ENCODE measurements at regions not wholly inside any gene's neighbourhood (a gene's known extent, or its start where the extent isn't known, plus 50 kb on each side); places are given as distances from the start of the nearest gene placed in this dataset.

DNA sequence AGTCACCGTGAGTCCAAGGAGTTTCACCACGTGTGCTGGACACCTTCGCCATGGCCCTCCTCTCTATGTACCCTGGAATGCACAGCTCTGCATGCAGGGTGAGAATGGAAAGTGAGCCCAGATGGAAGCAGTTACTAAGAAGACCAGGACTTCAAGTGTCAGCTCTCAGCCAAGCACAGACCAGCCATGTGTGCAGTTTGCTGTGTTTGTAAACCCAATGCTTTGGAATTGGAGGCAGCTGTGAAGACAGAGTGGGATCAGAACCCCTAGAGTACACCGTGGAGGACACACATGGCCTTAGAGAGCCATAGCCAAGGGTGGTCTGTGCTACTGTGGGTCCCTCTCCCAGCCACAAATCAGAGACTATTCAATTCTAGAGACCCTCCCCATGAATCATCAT is 655.5 kb upstream of the ID2 start:
- Mint-ChIP-seq H3K36me3 (ENCODE audit: low read depth) (no peaks in the 10 kb centered on the region), H3K27me3 (peaks cover 7% of the 10 kb centered on the region), H3K4me3 (no peak overlapping the region), H3K27ac (no peak overlapping the region), H3K9me3 (peaks cover 7% of the 10 kb centered on the region), H3K4me1 (ENCODE audit: low read depth) (peaks cover 25% of the 10 kb centered on the region)
- intact Hi-C loops (cut with micrococcal nuclease): no loop called here

- Mint-ChIP-seq H3K27ac (no peak overlapping the region), H3K4me3 (no peak overlapping the region), H3K36me3 (ENCODE audit: low read depth) (no peaks in the 10 kb centered on the region), H3K4me1 (ENCODE audit: low read depth) (peaks cover 25% of the 10 kb centered on the region), H3K27me3 (peaks cover 7% of the 10 kb centered on the region), H3K9me3 (peaks cover 7% of the 10 kb centered on the region)
- intact Hi-C loops (cut with micrococcal nuclease): no loop called here
Measured at GRCh38 chr2:8027387-8027786, 654.5 kb upstream of the ID2 start.

GRCh38 chr2:8028036-8028435 is 653.8 kb upstream of the ID2 start:
- no peak overlapping the region for H3K4me3 Mint-ChIP-seq
- peaks cover 7% of the 10 kb centered on the region for H3K27me3 Mint-ChIP-seq
- peaks cover 3% of the 10 kb centered on the region for H3K9me3 Mint-ChIP-seq
- no peak overlapping the region for H3K27ac Mint-ChIP-seq
- H3K4me1 Mint-ChIP-seq (ENCODE audit: low read depth): peaks cover 23% of the 10 kb centered on the region
- no peaks in the 10 kb centered on the region for H3K36me3 Mint-ChIP-seq (ENCODE audit: low read depth)
- intact Hi-C loops (cut with micrococcal nuclease): no loop called here

GRCh38 chr2:8028436-8028835 is 653.4 kb upstream of the ID2 start:
- no peaks in the 10 kb centered on the region for H3K36me3 Mint-ChIP-seq (ENCODE audit: low read depth)
- no peak overlapping the region for H3K27ac Mint-ChIP-seq
- intact Hi-C loops (cut with micrococcal nuclease): no loop called here
- H3K4me3 Mint-ChIP-seq: no peak overlapping the region
- H3K9me3 Mint-ChIP-seq: no peaks in the 10 kb centered on the region
- peaks cover 7% of the 10 kb centered on the region for H3K27me3 Mint-ChIP-seq
- H3K4me1 Mint-ChIP-seq (ENCODE audit: low read depth): peaks cover 19% of the 10 kb centered on the region

- intact Hi-C loops (cut with micrococcal nuclease): no loop called here
- H3K9me3 Mint-ChIP-seq: no peaks in the 10 kb centered on the region
- no peaks in the 10 kb centered on the region for H3K36me3 Mint-ChIP-seq (ENCODE audit: low read depth)
- H3K4me1 Mint-ChIP-seq (ENCODE audit: low read depth): peaks cover 14% of the 10 kb centered on the region
- peaks cover 7% of the 10 kb centered on the region for H3K27me3 Mint-ChIP-seq
- no peak overlapping the region for H3K4me3 Mint-ChIP-seq
- no peak overlapping the region for H3K27ac Mint-ChIP-seq
Measured at GRCh38 chr2:8028981-8029380, 652.9 kb upstream of the ID2 start.

DNA sequence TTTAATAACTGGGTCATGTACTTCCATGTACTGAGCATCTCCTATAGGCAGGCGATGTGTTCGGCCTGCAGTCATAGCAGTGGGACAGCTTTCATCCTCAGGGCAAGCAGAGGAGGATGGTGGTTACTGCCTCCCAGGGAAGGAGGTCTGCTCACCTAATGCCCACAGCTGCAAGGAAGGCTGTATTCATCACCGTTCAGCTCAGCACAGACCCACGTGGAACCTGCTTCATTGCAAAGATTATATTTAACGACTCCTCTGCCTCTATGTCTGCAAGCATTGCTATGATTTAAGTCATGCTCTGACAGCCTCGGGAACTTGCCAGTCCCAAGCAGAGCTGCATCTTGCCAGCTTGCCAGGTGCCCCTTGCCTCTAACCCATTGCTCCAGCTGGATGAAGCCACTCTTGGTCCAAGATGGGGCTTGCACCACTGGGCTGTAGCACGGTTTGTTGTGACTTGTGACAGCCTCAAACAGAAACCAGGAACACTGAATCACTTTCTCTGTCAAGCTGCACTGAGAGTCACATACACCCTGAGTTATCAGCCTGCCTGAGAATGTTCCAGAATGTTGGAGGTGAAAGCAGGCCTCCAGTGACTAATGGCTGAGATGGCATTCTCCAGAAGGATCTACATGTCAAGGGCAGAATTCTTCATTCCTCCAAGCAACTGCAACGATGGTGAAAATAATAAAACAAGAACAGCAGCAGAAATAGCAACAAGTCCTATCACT is 651.1 kb upstream of the ID2 start:
- Mint-ChIP-seq H3K4me1 (ENCODE audit: low read depth) (peaks cover 17% of the 10 kb centered on the region), H3K4me3 (no peak overlapping the region), H3K9me3 (no peaks in the 10 kb centered on the region), H3K27ac (no peak overlapping the region), H3K36me3 (ENCODE audit: low read depth) (no peaks in the 10 kb centered on the region), H3K27me3 (peaks cover 7% of the 10 kb centered on the region)
- intact Hi-C loops (cut with micrococcal nuclease): no loop called here

DNA sequence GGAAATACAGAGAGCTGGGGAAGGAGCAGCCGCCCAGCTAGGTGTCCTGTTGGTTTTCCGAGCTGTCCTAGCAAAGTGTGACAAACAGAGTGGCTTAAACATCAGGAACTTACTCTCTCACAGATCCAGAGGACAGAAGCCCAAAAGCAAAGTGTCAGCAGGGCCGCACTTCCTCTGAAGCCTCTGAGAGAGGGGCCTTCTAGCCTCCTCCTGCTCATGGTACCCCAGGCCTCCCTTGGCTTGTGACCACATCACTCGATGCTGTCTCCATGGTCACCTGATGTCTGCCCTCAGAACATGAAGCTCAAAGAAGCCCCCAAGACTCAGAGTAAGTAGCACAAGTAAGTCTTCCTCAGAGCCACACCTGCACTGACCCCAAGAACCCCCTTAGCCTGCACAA is 650.5 kb upstream of the ID2 start:
- Mint-ChIP-seq H3K4me1 (ENCODE audit: low read depth) (peaks cover 11% of the 10 kb centered on the region), H3K36me3 (ENCODE audit: low read depth) (no peaks in the 10 kb centered on the region), H3K27me3 (peaks cover 7% of the 10 kb centered on the region), H3K9me3 (no peaks in the 10 kb centered on the region), H3K27ac (no peak overlapping the region), H3K4me3 (no peak overlapping the region)
- intact Hi-C loops (cut with micrococcal nuclease): no loop called here

GRCh38 chr2:8033546-8034096 is 648.2 kb upstream of the ID2 start:
- H3K36me3 Mint-ChIP-seq (ENCODE audit: low read depth): no peaks in the 10 kb centered on the region
- peaks cover 11% of the 10 kb centered on the region for H3K4me1 Mint-ChIP-seq (ENCODE audit: low read depth)
- H3K9me3 Mint-ChIP-seq: no peaks in the 10 kb centered on the region
- no peak overlapping the region for H3K27ac Mint-ChIP-seq
- H3K4me3 Mint-ChIP-seq: no peak overlapping the region
- intact Hi-C loops (cut with micrococcal nuclease): no loop called here
- peaks cover 3% of the 10 kb centered on the region for H3K27me3 Mint-ChIP-seq

- Mint-ChIP-seq H3K9me3 (no peaks in the 10 kb centered on the region), H3K4me1 (ENCODE audit: low read depth) (peaks cover 11% of the 10 kb centered on the region), H3K36me3 (ENCODE audit: low read depth) (no peaks in the 10 kb centered on the region), H3K27me3 (no peaks in the 10 kb centered on the region), H3K4me3 (no peak overlapping the region), H3K27ac (no peak overlapping the region)
- intact Hi-C loops (cut with micrococcal nuclease): no loop called here
Measured at GRCh38 chr2:8036366-8036765, 645.5 kb upstream of the ID2 start.

DNA sequence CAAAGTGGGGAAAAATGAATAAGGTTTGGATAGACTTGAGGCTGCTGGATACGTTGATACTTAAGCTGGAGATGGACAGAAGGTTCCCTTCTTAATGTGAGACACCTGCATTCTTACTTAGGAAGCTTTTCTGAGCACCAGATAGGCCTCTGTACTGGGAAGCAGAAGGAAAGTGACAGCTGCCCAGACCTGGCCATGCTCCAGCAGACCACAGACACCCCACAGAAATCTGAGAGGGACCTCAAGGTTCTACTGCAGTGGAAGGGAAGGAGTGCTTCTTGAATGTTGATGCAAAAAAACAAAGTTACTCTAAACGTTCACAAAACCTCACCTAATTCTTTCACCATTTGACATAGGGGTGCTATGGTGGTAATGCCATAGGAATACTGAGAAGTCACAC is 642.1 kb upstream of the ID2 start:
- Mint-ChIP-seq H3K4me1 (ENCODE audit: low read depth) (peaks cover 7% of the 10 kb centered on the region), H3K4me3 (no peak overlapping the region), H3K27me3 (peaks cover 4% of the 10 kb centered on the region), H3K27ac (no peak overlapping the region), H3K9me3 (peaks cover 11% of the 10 kb centered on the region), H3K36me3 (ENCODE audit: low read depth) (no peaks in the 10 kb centered on the region)
- intact Hi-C loops (cut with micrococcal nuclease): no loop called here

DNA sequence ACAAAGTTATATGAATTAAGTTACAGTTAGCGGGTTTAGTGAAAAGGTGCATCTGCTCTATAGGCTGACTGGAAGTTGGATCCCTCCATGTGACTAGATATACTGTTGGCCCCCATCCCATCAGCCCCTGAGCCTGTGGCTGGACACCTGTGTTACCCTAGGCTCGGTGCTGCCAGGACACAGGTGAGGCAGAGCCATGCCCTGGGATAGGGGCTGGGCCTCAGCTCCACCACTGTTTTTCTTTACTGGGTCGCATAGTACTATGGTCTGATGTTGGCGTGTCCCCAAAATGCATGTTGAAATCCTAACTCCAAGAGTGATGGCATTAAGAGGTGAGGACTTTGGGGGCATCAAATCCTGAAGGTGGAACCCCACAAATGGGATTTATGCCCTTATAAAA is 638.6 kb upstream of the ID2 start:
- H3K36me3 Mint-ChIP-seq (ENCODE audit: low read depth): no peaks in the 10 kb centered on the region
- H3K27ac Mint-ChIP-seq: no peak overlapping the region

DNA sequence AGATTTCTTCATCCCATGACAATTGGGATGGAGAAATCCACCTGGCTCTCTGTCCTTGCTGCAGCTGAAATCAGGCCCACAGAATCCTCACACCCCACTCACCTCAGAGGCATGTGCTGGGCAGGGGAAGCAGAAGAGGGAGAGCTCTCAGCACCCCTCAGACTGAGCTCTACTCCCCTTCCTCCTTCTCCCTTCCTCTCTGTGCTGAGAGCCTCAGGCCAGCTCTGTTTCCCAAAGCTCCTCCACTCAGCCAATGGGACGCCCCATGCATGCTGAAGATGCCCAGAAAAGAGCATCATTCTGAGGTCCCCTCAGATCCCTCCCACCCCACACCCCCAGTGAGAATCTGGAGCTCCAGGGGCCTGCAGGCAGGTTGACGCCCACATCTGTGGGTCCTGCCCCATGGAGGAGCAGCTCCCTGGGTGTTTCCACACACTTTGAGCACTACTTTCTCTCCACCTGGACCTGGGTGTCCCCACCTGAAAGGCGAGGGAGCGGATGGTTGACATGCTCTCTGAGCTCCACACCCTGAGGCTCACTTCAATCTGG is 637.7 kb upstream of the ID2 start:
- no peak overlapping the region for H3K4me3 Mint-ChIP-seq
- peaks cover 6% of the 10 kb centered on the region for H3K27me3 Mint-ChIP-seq
- peaks cover 11% of the 10 kb centered on the region for H3K9me3 Mint-ChIP-seq
- H3K36me3 Mint-ChIP-seq (ENCODE audit: low read depth): no peaks in the 10 kb centered on the region
- H3K4me1 Mint-ChIP-seq (ENCODE audit: low read depth): no peaks in the 10 kb centered on the region
- intact Hi-C loops (cut with micrococcal nuclease): no loop called here
- H3K27ac Mint-ChIP-seq: no peak overlapping the region

More for the DNA sequence above, 638.6 kb upstream of the ID2 start:
- Mint-ChIP-seq H3K4me1 (ENCODE audit: low read depth) (no peaks in the 10 kb centered on the region), H3K4me3 (no peak overlapping the region), H3K27me3 (peaks cover 6% of the 10 kb centered on the region), H3K9me3 (peaks cover 11% of the 10 kb centered on the region)
- intact Hi-C loops (cut with micrococcal nuclease): no loop called here

DNA sequence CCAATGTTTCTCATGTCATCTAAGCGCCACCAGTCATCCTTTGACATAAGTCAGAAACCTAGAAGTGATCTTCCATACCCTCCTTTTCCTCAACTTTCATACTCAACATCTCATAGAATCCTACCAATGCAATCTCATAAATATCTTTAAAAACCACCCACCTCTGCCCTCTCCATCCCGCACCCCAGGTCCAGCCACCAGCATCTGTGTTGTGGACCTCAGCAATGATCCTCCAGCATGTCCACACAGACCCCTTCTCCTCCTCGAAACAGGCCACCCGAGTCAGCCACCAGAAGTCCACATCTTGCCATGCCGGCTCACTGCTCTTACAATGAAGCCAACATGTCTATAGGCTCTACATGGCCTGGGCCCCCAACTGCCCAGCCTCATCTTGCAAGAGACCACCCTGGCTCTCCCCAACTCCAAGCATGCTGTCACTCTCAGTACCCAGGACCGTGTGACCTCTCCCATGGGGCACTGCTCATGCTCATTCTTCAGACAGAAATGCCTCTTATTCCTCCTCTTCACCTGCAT is 636.7 kb upstream of the ID2 start:
- no peak overlapping the region for H3K27ac Mint-ChIP-seq
- no peaks in the 10 kb centered on the region for H3K4me1 Mint-ChIP-seq (ENCODE audit: low read depth)
- H3K9me3 Mint-ChIP-seq: peaks cover 11% of the 10 kb centered on the region
- H3K27me3 Mint-ChIP-seq: peaks cover 6% of the 10 kb centered on the region
- H3K36me3 Mint-ChIP-seq (ENCODE audit: low read depth): no peaks in the 10 kb centered on the region
- intact Hi-C loops (cut with micrococcal nuclease): no loop called here
- no peak overlapping the region for H3K4me3 Mint-ChIP-seq

DNA sequence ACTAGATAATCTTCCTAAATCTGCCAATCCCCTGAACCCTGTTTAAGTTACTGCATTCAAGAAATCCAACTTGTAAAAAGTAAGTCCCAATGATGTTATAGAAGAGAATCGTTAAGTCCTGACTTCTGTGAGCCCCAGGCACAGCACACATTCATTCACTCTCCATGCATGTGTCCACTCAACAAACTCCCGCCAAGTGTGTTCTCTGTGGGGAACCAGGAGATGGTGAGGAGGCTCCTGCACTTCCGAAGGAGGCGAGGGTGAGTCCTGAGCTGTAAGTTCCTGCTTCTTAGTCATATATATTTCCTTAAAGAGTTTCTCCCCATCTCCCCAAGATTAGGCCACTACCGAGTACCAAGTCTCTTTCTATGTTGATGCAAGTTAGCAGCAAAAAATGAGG is 635.0 kb upstream of the ID2 start:
- Mint-ChIP-seq H3K36me3 (ENCODE audit: low read depth) (no peaks in the 10 kb centered on the region), H3K27ac (no peak overlapping the region), H3K27me3 (peaks cover 6% of the 10 kb centered on the region), H3K4me1 (ENCODE audit: low read depth) (no peaks in the 10 kb centered on the region), H3K4me3 (no peak overlapping the region), H3K9me3 (peaks cover 7% of the 10 kb centered on the region)
- intact Hi-C loops (cut with micrococcal nuclease): no loop called here

All from dendritic cell treated with granulocyte-macrophage colony-stimulating factor and Interleukin-4, amounts not matched to agents 40 ng/mL and 50 ng/mL, for 4 days (primary cell).